ENCODE measurements at regions not wholly inside any gene's neighbourhood (a gene's known extent, or its start where the extent isn't known, plus 50 kb on each side); places are given as distances from the start of the nearest gene placed in this dataset.

DNA sequence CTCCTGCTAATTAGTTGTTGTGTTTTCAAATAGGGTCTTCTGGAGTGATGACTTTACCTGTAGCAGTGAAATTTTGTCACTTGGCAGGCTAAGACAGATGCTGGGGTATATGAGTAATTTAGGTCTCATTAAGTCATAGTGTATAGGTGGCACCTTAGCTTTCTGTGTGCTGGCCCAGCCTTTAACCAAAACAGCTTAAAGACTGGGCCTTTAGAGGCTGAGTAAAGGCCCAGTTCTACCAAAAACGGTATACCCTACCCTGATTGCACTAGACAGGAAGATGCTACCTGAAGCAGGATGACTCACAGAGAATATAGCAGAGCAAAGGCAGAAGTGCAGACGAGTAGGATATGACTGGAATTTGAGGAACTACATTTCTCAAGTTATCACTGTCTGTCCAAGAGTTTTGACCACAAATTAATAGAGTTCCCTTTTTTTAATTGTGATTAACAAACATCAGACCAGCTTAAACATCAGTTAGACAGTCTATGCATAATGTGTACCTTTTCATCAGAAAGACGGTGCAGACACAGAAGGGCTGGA is 337.9 kb upstream of the SALL3 start:
- H3K9me1 ChIP-seq (ENCODE audit: control insufficient read depth, extremely low read depth, insufficient read depth, low read length), result no peaks in the 10 kb centered on the region
- TF ChIP-seq EZH2 (IDR thresholded peaks at IDR 0.05; ENCODE audit: low read length), result no peak
- TF ChIP-seq CTCF (optimal IDR thresholded peaks at IDR 0.05 in 1 of 3, IDR thresholded peaks at IDR 0.05 in 1 of 3, conservative IDR thresholded peaks at IDR 0.05 in 1 of 3; ENCODE audit: extremely low read depth in 1 of 3, insufficient read depth in 2 of 3, low read length in 3 of 3), result no peak
- no peak overlapping the region for H3K9ac ChIP-seq (ENCODE audit: control insufficient read depth, extremely low read depth, insufficient read depth, low read length)
- H3K4me3 ChIP-seq (ENCODE audit: control insufficient read depth in 2 of 3, extremely low read depth in 1 of 3, insufficient read depth in 2 of 3, low read depth in 1 of 3, low read length in 3 of 3), result no peak overlapping the region
- H3K4me1 ChIP-seq (ENCODE audit: control insufficient read depth, extremely low read depth, insufficient read depth, low read length), result no peaks in the 10 kb centered on the region
- peaks cover 16% of the 10 kb centered on the region for H3K9me3 ChIP-seq (ENCODE audit: control insufficient read depth, low read depth, low read length)
- no peaks in the 10 kb centered on the region for H4K20me1 ChIP-seq (ENCODE audit: control insufficient read depth, extremely low read depth, insufficient read depth, low read length)
- dilution Hi-C loops (cut with MboI; ENCODE audit: extremely low pct_ligation_motif_present, low sequenced_read_pairs), result no loop called here
- DNase-seq (ENCODE audit: low read depth, low spot score) (no peak), FAIRE-seq (no peak)
- H3K79me2 ChIP-seq (ENCODE audit: control insufficient read depth, insufficient read depth, low read length), result no peaks in the 10 kb centered on the region
- no peak overlapping the region for H2AFZ ChIP-seq (ENCODE audit: control insufficient read depth, low read length)
- no peaks in the 10 kb centered on the region for H3K36me3 ChIP-seq (ENCODE audit: control insufficient read depth in 2 of 2, extremely low read depth in 1 of 2, insufficient read depth in 2 of 2, low read length in 2 of 2)
- no peaks in the 10 kb centered on the region for H3K27me3 ChIP-seq (ENCODE audit: control insufficient read depth, extremely low read depth, insufficient read depth, low read length)
- H3K4me2 ChIP-seq (ENCODE audit: control insufficient read depth, extremely low read depth, insufficient read depth, low read depth, low read length), result no peak overlapping the region
- no peak overlapping the region for H3K27ac ChIP-seq (ENCODE audit: control insufficient read depth, insufficient read depth, low read length)

GRCh38 chr18:78642296-78642951 is 337.2 kb upstream of the SALL3 start:
- Histone ChIP-seq H3K9me1 (ENCODE audit: control insufficient read depth, extremely low read depth, insufficient read depth, low read length) (no peaks in the 10 kb centered on the region), H3K27me3 (ENCODE audit: control insufficient read depth, extremely low read depth, insufficient read depth, low read length) (no peaks in the 10 kb centered on the region), H3K4me2 (ENCODE audit: control insufficient read depth, extremely low read depth, insufficient read depth, low read depth, low read length) (no peak overlapping the region), H2AFZ (ENCODE audit: control insufficient read depth, low read length) (no peak overlapping the region), H3K27ac (ENCODE audit: control insufficient read depth, insufficient read depth, low read length) (no peak overlapping the region), H4K20me1 (ENCODE audit: control insufficient read depth, extremely low read depth, insufficient read depth, low read length) (no peaks in the 10 kb centered on the region), H3K9me3 (ENCODE audit: control insufficient read depth, low read depth, low read length) (peaks cover 17% of the 10 kb centered on the region), H3K36me3 (ENCODE audit: control insufficient read depth in 2 of 2, extremely low read depth in 1 of 2, insufficient read depth in 2 of 2, low read length in 2 of 2) (no peaks in the 10 kb centered on the region), H3K9ac (ENCODE audit: control insufficient read depth, extremely low read depth, insufficient read depth, low read length) (no peak overlapping the region), H3K4me3 (ENCODE audit: control insufficient read depth in 2 of 3, extremely low read depth in 1 of 3, insufficient read depth in 2 of 3, low read depth in 1 of 3, low read length in 3 of 3) (no peak overlapping the region), H3K4me1 (ENCODE audit: control insufficient read depth, extremely low read depth, insufficient read depth, low read length) (no peaks in the 10 kb centered on the region), H3K79me2 (ENCODE audit: control insufficient read depth, insufficient read depth, low read length) (no peaks in the 10 kb centered on the region)
- dilution Hi-C loops (cut with MboI; ENCODE audit: extremely low pct_ligation_motif_present, low sequenced_read_pairs), result no loop called here
- DNase-seq (ENCODE audit: low read depth, low spot score), result no peak
- TF ChIP-seq EZH2 (IDR thresholded peaks at IDR 0.05; ENCODE audit: low read length) (no peak), CTCF (optimal IDR thresholded peaks at IDR 0.05 in 1 of 3, IDR thresholded peaks at IDR 0.05 in 1 of 3, conservative IDR thresholded peaks at IDR 0.05 in 1 of 3; ENCODE audit: extremely low read depth in 1 of 3, insufficient read depth in 2 of 3, low read length in 3 of 3) (no peak)
- FAIRE-seq, result no peak

Measured in keratinocyte (primary cell).